Sigmoid colon (tissue), 6 donors: ENCODE measurements at regions not wholly inside any gene's neighbourhood (a gene's known extent, or its start where the extent isn't known, plus 50 kb on each side); places are given as distances from the start of the nearest gene placed in this dataset.

Experiments
- DNase-seq: peaks from one replicate; pipeline ENCODE4 v3.0.0-alpha.2; 2019
- H3K27ac ChIP-seq, 4 donors: fragments of 200-600 bp; sonication (generic); one replicate each; pipeline ENCODE4 v1.5.1; 2016 to 2019; ENCODE audit warnings: mild to moderate bottlenecking in 1 of 4
- H3K27me3 ChIP-seq, 3 donors: fragments of 200-600 bp; sonication (generic); one replicate each; pipeline ENCODE4 v1.5.1; 2019; ENCODE audit warnings: mild to moderate bottlenecking in 1 of 3
- H3K36me3 ChIP-seq, 4 donors: fragments of 200-600 bp; sonication (generic); one replicate each; pipeline ENCODE4 v1.5.1; 2016 to 2019
- H3K4me1 ChIP-seq, 4 donors: fragments of 200-600 bp; sonication (generic); one replicate each; pipeline ENCODE4 v1.5.1; 2017 to 2019
- H3K4me3 ChIP-seq, 4 donors: fragments of 200-600 bp; sonication (generic); one replicate each; pipeline ENCODE4 v1.5.1; 2017 to 2019; ENCODE audit warnings: mild to moderate bottlenecking in 2 of 4, moderate library complexity in 1 of 4
- H3K9me3 ChIP-seq, 4 donors: fragments of 200-600 bp in 3 of 4; sonication (generic) in 3 of 4; one replicate each; pipeline versions ENCODE4 v1.5.1 to v1.6.1; 2013 to 2019
- CTCF ChIP-seq, 4 experiments: fragments of 450-650 bp in 3 of 4; fragments of 200-600 bp in 1 of 4; IDR thresholded peaks; one replicate each; pipeline ENCODE4 v1.5.1; 2016 to 2019; ENCODE audit warnings: antibody characterized with exemption in 4 of 4, mild to moderate bottlenecking in 3 of 4, moderate library complexity in 2 of 4
- EP300 ChIP-seq, 4 donors: sonication (generic); formaldehyde crosslinking; IDR thresholded peaks; one replicate each; pipeline ENCODE4 v1.6.1; 2017; ENCODE audit warnings: antibody characterized with exemption in 4 of 4
- POLR2A ChIP-seq, 2 donors: fragments of 450-650 bp; IDR thresholded peaks; one replicate each; pipeline ENCODE4 v1.6.1; 2016; ENCODE audit warnings: antibody characterized with exemption in 2 of 2, mild to moderate bottlenecking in 2 of 2, moderate library complexity in 2 of 2
- POLR2AphosphoS5 ChIP-seq, 4 donors: sonication (generic); formaldehyde crosslinking; IDR thresholded peaks; one replicate each; pipeline ENCODE4 v1.6.1; 2017; ENCODE audit warnings: antibody characterized with exemption in 4 of 4
- WGBS, 2 donors: extraction: QIAGEN DNeasy Blood & Tissue Kit; methylation state at CpG; one replicate each; pipeline ENCODE4 v1.1.7; 2013; 5-methylcytosine and 5-hydroxymethylcytosine counted together
- intact Hi-C: fragments of 100-400 bp; cut with DNase I; formaldehyde crosslinking; loops from one replicate; pipeline ENCODE4 v1.15.1; 2023
- donor health status: healthy with polysubstance abuse.
- donor health status: healthy.

GRCh38 chr14:43481864-43482263, 1025.2 kb downstream of the FSCB start:
- Histone ChIP-seq H3K4me1 (no peaks in the 10 kb centered on the region), H3K27me3 (no peaks in the 10 kb centered on the region), H3K4me3 (no peak overlapping the region), H3K36me3 (no peaks in the 10 kb centered on the region), H3K9me3 (no peaks in the 10 kb centered on the region), H3K27ac (no peak overlapping the region)
- WGBS, 2 donors, result 94 to 97% methylated on average over 2 of the region's 2 CpGs
- intact Hi-C loops, result no loop called here
- no peak for DNase-seq
- TF ChIP-seq POLR2A (IDR thresholded peaks at IDR 0.05) (no peak), POLR2AphosphoS5 (IDR thresholded peaks at IDR 0.05) (no peak), CTCF (IDR thresholded peaks at IDR 0.05) (no peak), EP300 (IDR thresholded peaks at IDR 0.05) (no peak)

- no peak for DNase-seq
- 94 to 96% methylated on average over 1 of the region's 1 CpG for WGBS, 2 donors
These were observed 1026.1 kb downstream of the FSCB start for GRCh38 chr14:43480976-43481375.

GRCh38 chr14:43479596-43480195, 1027.4 kb downstream of the FSCB start:
- H3K4me1 ChIP-seq, result no peaks in the 10 kb centered on the region
- peaks cover 0 to 3% (median 0%) of the 10 kb centered on the region in 4 donors for H3K9me3 ChIP-seq
- TF ChIP-seq POLR2AphosphoS5 (IDR thresholded peaks at IDR 0.05), result no peak
- TF ChIP-seq EP300 (IDR thresholded peaks at IDR 0.05), result no peak
- TF ChIP-seq CTCF (IDR thresholded peaks at IDR 0.05), result no peak
- TF ChIP-seq POLR2A (IDR thresholded peaks at IDR 0.05), result no peak
- WGBS, 2 donors, result 18 to 42% methylated on average over 2 of the region's 2 CpGs
- H3K27ac ChIP-seq, result no peak overlapping the region
- intact Hi-C loops, result no loop called here
- H3K27me3 ChIP-seq, result no peaks in the 10 kb centered on the region
- H3K4me3 ChIP-seq, result no peak overlapping the region
- no peaks in the 10 kb centered on the region for H3K36me3 ChIP-seq
- no peak for DNase-seq

More at GRCh38 chr14:43480976-43481375, 1026.1 kb downstream of the FSCB start:
- Histone ChIP-seq H3K36me3 (no peaks in the 10 kb centered on the region), H3K4me1 (no peaks in the 10 kb centered on the region), H3K9me3 (no peaks in the 10 kb centered on the region), H3K27ac (no peak overlapping the region), H3K27me3 (no peaks in the 10 kb centered on the region), H3K4me3 (no peak overlapping the region)
- TF ChIP-seq POLR2AphosphoS5 (IDR thresholded peaks at IDR 0.05) (no peak), EP300 (IDR thresholded peaks at IDR 0.05) (no peak), POLR2A (IDR thresholded peaks at IDR 0.05) (no peak), CTCF (IDR thresholded peaks at IDR 0.05) (no peak)
- intact Hi-C loops, result no loop called here

- Histone ChIP-seq H3K27ac (no peak overlapping the region), H3K9me3 (peaks cover 0 to 3% (median 0%) of the 10 kb centered on the region in 4 donors), H3K27me3 (no peaks in the 10 kb centered on the region), H3K36me3 (no peaks in the 10 kb centered on the region), H3K4me1 (no peaks in the 10 kb centered on the region), H3K4me3 (no peak overlapping the region)
- DNase-seq, result no peak
- TF ChIP-seq POLR2A (IDR thresholded peaks at IDR 0.05) (no peak), CTCF (IDR thresholded peaks at IDR 0.05) (no peak), EP300 (IDR thresholded peaks at IDR 0.05) (no peak), POLR2AphosphoS5 (IDR thresholded peaks at IDR 0.05) (no peak)
- 84 to 90% methylated on average over 2 of the region's 2 CpGs for WGBS, 2 donors
- intact Hi-C loops, result no loop called here
These were observed 1030.3 kb downstream of the FSCB start for GRCh38 chr14:43476822-43477221.

- H3K27me3 ChIP-seq, result no peaks in the 10 kb centered on the region
- H3K9me3 ChIP-seq, result peaks cover 0 to 3% (median 0%) of the 10 kb centered on the region in 4 donors
- no peak overlapping the region for H3K27ac ChIP-seq
- no peaks in the 10 kb centered on the region for H3K4me1 ChIP-seq
- TF ChIP-seq CTCF (IDR thresholded peaks at IDR 0.05) (no peak), POLR2AphosphoS5 (IDR thresholded peaks at IDR 0.05) (no peak), EP300 (IDR thresholded peaks at IDR 0.05) (no peak), POLR2A (IDR thresholded peaks at IDR 0.05) (no peak)
- intact Hi-C loops, result no loop called here
- no peaks in the 10 kb centered on the region for H3K36me3 ChIP-seq
- H3K4me3 ChIP-seq, result no peak overlapping the region
- no peak for DNase-seq
These were observed 1031.3 kb downstream of the FSCB start for GRCh38 chr14:43475757-43476156.
